ENCODE measurements at regions not wholly inside any gene's neighbourhood (a gene's known extent, or its start where the extent isn't known, plus 50 kb on each side); places are given as distances from the start of the nearest gene placed in this dataset.

DNA sequence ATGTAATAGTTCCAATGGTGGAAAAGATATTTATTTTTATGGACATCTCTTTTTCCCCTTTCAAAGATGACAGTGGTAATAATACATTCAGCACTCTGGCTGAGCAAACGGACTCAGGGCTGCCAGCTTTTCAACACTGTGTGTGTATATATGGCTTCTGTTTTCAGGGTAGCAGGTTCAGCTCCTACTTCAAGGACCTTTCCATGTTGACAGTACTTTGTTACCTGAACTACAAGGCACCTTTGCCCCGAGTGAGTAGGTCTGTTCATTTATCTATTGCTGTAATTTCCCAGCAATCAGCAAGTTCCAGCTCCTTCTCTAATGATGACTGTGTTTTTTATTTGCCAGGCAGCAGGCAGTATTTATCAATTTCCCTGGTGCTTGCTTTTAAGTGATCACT, 387.4 kb upstream of the KIF2A start:
- ChIA-PET CTCF (no interaction called here), POLR2A (no interaction called here)
- Histone ChIP-seq H4K20me1 (replicated peaks; ENCODE audit: control insufficient read depth, extremely low read depth, insufficient read depth, low read length) (no peaks in the 10 kb centered on the region), H3K9me3 (replicated peaks; ENCODE audit: control insufficient read depth, insufficient read depth, low read length) (no peaks in the 10 kb centered on the region), H2AFZ (ENCODE audit: low read depth, low read length) (no peak overlapping the region), H3K79me2 (ENCODE audit: control insufficient read depth, insufficient read depth, low read length) (no peaks in the 10 kb centered on the region), H3K4me2 (ENCODE audit: insufficient read depth, low read length) (no peak overlapping the region), H3K9me1 (replicated peaks; ENCODE audit: control insufficient read depth, extremely low read depth, insufficient read depth, low read length) (no peaks in the 10 kb centered on the region), H3K4me3 (replicated peaks in 1 of 3; ENCODE audit: insufficient read depth in 1 of 3, low read depth in 1 of 3, low read length in 3 of 3) (no peak overlapping the region), H3K27me3 (ENCODE audit: control insufficient read depth in 2 of 2, insufficient read depth in 2 of 2, low read length in 2 of 2) (peaks cover 0 to 3% of the 10 kb centered on the region in 2 experiments), H3K9ac (replicated peaks; ENCODE audit: extremely low read depth, insufficient read depth, low read length) (no peak overlapping the region), H3K36me3 (ENCODE audit: control insufficient read depth in 2 of 2, extremely low read depth in 1 of 2, insufficient read depth in 2 of 2, low read length in 2 of 2) (no peaks in the 10 kb centered on the region), H3K4me1 (ENCODE audit: control insufficient read depth, extremely low read depth, insufficient read depth, low read length) (no peaks in the 10 kb centered on the region), H3K27ac (ENCODE audit: insufficient read depth, low read depth, low read length) (no peak overlapping the region)
- TF ChIP-seq JUN (IDR thresholded peaks at IDR 0.05; ENCODE audit: borderline replicate concordance, insufficient read depth, insufficient read length, low read depth) (no peak), MYC (IDR thresholded peaks at IDR 0.05; ENCODE audit: low read depth, low read length) (no peak), EZH2 (IDR thresholded peaks at IDR 0.05; ENCODE audit: borderline replicate concordance, low read depth, low read length, severe bottlenecking) (no peak), POLR2A (IDR thresholded peaks at IDR 0.05; ENCODE audit: low read depth, low read length) (no peak), POLR2AphosphoS5 (IDR thresholded peaks at IDR 0.05; ENCODE audit: insufficient read depth, low read depth, low read length) (no peak), FOS (IDR thresholded peaks at IDR 0.05; ENCODE audit: borderline replicate concordance, insufficient read depth, low read length) (no peak), GATA2 (IDR thresholded peaks at IDR 0.05; ENCODE audit: insufficient read depth, insufficient read length, low read depth, low read length) (no peak)
- TF ChIP-seq, protein P1, sequence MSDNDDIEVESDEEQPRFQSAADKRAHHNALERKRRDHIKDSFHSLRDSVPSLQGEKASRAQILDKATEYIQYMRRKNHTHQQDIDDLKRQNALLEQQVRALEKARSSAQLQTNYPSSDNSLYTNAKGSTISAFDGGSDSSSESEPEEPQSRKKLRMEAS (IDR thresholded peaks at IDR 0.05; ENCODE audit: insufficient read depth, insufficient read length): no peak
- TF ChIP-seq, protein P2, sequence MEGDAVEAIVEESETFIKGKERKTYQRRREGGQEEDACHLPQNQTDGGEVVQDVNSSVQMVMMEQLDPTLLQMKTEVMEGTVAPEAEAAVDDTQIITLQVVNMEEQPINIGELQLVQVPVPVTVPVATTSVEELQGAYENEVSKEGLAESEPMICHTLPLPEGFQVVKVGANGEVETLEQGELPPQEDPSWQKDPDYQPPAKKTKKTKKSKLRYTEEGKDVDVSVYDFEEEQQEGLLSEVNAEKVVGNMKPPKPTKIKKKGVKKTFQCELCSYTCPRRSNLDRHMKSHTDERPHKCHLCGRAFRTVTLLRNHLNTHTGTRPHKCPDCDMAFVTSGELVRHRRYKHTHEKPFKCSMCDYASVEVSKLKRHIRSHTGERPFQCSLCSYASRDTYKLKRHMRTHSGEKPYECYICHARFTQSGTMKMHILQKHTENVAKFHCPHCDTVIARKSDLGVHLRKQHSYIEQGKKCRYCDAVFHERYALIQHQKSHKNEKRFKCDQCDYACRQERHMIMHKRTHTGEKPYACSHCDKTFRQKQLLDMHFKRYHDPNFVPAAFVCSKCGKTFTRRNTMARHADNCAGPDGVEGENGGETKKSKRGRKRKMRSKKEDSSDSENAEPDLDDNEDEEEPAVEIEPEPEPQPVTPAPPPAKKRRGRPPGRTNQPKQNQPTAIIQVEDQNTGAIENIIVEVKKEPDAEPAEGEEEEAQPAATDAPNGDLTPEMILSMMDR (IDR thresholded peaks at IDR 0.05; ENCODE audit: extremely low read depth in 1 of 2, insufficient read depth in 1 of 2, low read depth in 1 of 2, low read length in 2 of 2): no peak
- BruUV-seq (replicated peaks): no TSS peak
- FAIRE-seq (no peak), DNase-seq (ENCODE audit: low read depth, low spot score) (no peak)
- intact Hi-C loops (cut with micrococcal nuclease) (no loop called here), dilution Hi-C loops (cut with MboI; ENCODE audit: extremely low pct_ligation_motif_present, low sequenced_read_pairs) (no loop called here)
